ENCODE measurements at regions not wholly inside any gene's neighbourhood (a gene's known extent, or its start where the extent isn't known, plus 50 kb on each side); places are given as distances from the start of the nearest gene placed in this dataset.
A peak's percentile ranks its signal among the peaks of the same experiment; 100 is the strongest.

- Histone ChIP-seq H3K27me3 (no peaks in the 10 kb centered on the region), H3K36me3 (ENCODE audit: low read depth, missing control alignments) (no peaks in the 10 kb centered on the region), H3K9me3 (no peaks in the 10 kb centered on the region), H3K27ac (no peak overlapping the region), H3K4me1 (no peaks in the 10 kb centered on the region), H3K4me3 (no peak overlapping the region)
- intact Hi-C loops (cut with DNase I; ENCODE audit: low total_unique reads) = no loop called here
- WGBS, 2 donors = 92 to 93% methylated on average over 2 of the region's 2 CpGs
- no peak for DNase-seq
- TF ChIP-seq POLR2A (IDR thresholded peaks at IDR 0.05) (no peak), CTCF (IDR thresholded peaks at IDR 0.05) (no peak)
Observed at GRCh38 chr13:76533251-76533650, 353.0 kb downstream of the KCTD12 start.

- DNase-seq = no peak
- Histone ChIP-seq H3K4me3 (no peak overlapping the region), H3K27ac (no peak overlapping the region), H3K36me3 (ENCODE audit: low read depth, missing control alignments) (no peaks in the 10 kb centered on the region), H3K27me3 (no peaks in the 10 kb centered on the region), H3K9me3 (no peaks in the 10 kb centered on the region), H3K4me1 (no peaks in the 10 kb centered on the region)
- no peak for TF ChIP-seq CTCF (IDR thresholded peaks at IDR 0.05)
- no peak for TF ChIP-seq POLR2A (IDR thresholded peaks at IDR 0.05)
- intact Hi-C loops (cut with DNase I; ENCODE audit: low total_unique reads) = no loop called here
Observed at GRCh38 chr13:76527041-76527440, 359.2 kb downstream of the KCTD12 start.

- Histone ChIP-seq H3K4me1 (no peaks in the 10 kb centered on the region), H3K9me3 (no peaks in the 10 kb centered on the region), H3K4me3 (no peak overlapping the region), H3K36me3 (ENCODE audit: low read depth, missing control alignments) (no peaks in the 10 kb centered on the region), H3K27ac (no peak overlapping the region), H3K27me3 (no peaks in the 10 kb centered on the region)
- no peak for DNase-seq
- TF ChIP-seq CTCF (IDR thresholded peaks at IDR 0.05) = no peak
- no peak for TF ChIP-seq POLR2A (IDR thresholded peaks at IDR 0.05)
- intact Hi-C loops (cut with DNase I; ENCODE audit: low total_unique reads) = no loop called here
- 78 to 86% methylated on average over 2 of the region's 2 CpGs for WGBS, 2 donors
Observed at GRCh38 chr13:76523740-76524340, 362.4 kb downstream of the KCTD12 start.

GRCh38 chr13:76522083-76522755 lies 364.0 kb downstream of the KCTD12 start:
- H3K36me3 ChIP-seq (ENCODE audit: low read depth, missing control alignments) = no peaks in the 10 kb centered on the region
- 58 to 64% methylated on average over 4 of the region's 4 CpGs for WGBS, 2 donors
- no peak for DNase-seq
- no peak for TF ChIP-seq POLR2A (IDR thresholded peaks at IDR 0.05)
- no peak for TF ChIP-seq CTCF (IDR thresholded peaks at IDR 0.05)
- H3K27ac ChIP-seq = no peak overlapping the region
- peak overlapping the region in 1 of 2 donors; percentile 30 for H3K4me3 ChIP-seq
- intact Hi-C loops (cut with DNase I; ENCODE audit: low total_unique reads) = no loop called here
- H3K4me1 ChIP-seq = no peaks in the 10 kb centered on the region
- H3K9me3 ChIP-seq = no peaks in the 10 kb centered on the region
- H3K27me3 ChIP-seq = no peaks in the 10 kb centered on the region

- intact Hi-C loops (cut with DNase I; ENCODE audit: low total_unique reads) = no loop called here
- Histone ChIP-seq H3K4me1 (no peaks in the 10 kb centered on the region), H3K27me3 (no peaks in the 10 kb centered on the region), H3K27ac (no peak overlapping the region), H3K9me3 (no peaks in the 10 kb centered on the region), H3K36me3 (ENCODE audit: low read depth, missing control alignments) (no peaks in the 10 kb centered on the region), H3K4me3 (no peak overlapping the region)
- WGBS, 2 donors = 87 to 89% methylated on average over 7 of the region's 7 CpGs
- TF ChIP-seq CTCF (IDR thresholded peaks at IDR 0.05) = no peak
- TF ChIP-seq POLR2A (IDR thresholded peaks at IDR 0.05) = no peak
- DNase-seq = no peak
Observed at GRCh38 chr13:76519685-76520084, 366.5 kb downstream of the KCTD12 start.

All from testis (tissue), 2 donors.